ENCODE measurements at regions not wholly inside any gene's neighbourhood (a gene's known extent, or its start where the extent isn't known, plus 50 kb on each side); places are given as distances from the start of the nearest gene placed in this dataset.

GRCh38 chr2:42932271-42933151, 140.1 kb upstream of the HAAO start:
- CTCF ChIA-PET = interaction anchor here (0.7 to 1.7 kb wide), 6 partner anchors 12 to 297 kb away, joined by 3 to 6 read pairs (median 4); no protein-coding TSS in a partner anchor
- POLR2A ChIA-PET = no interaction called here
- no peak for TF ChIP-seq CTCF (IDR thresholded peaks at IDR 0.05; ENCODE audit: control extremely low read depth, extremely low read depth, low read depth, missing control alignments)
- DNase-seq (ENCODE audit: extremely low spot score) = no peak

- TF ChIP-seq CTCF (IDR thresholded peaks at IDR 0.05; ENCODE audit: control extremely low read depth, extremely low read depth, low read depth, missing control alignments) = no peak
- ChIA-PET POLR2A (no interaction called here), CTCF (interaction anchor here (0.7 to 1.7 kb wide), 5 partner anchors 13 to 607 kb away, joined by 3 to 6 read pairs (median 3); no protein-coding TSS in a partner anchor)
- DNase-seq (ENCODE audit: extremely low spot score) = no peak
These were observed 139.4 kb upstream of the HAAO start for GRCh38 chr2:42931818-42932195.

- DNase-seq (ENCODE audit: extremely low spot score) = no peak
- CTCF ChIA-PET = interaction anchor here (0.7 to 1.7 kb wide), 4 partner anchors 16 to 607 kb away, joined by 3 to 6 read pairs (median 4); no protein-coding TSS in a partner anchor
- POLR2A ChIA-PET = no interaction called here
- TF ChIP-seq CTCF (IDR thresholded peaks at IDR 0.05; ENCODE audit: control extremely low read depth, extremely low read depth, low read depth, missing control alignments) = no peak
These were observed 138.9 kb upstream of the HAAO start for GRCh38 chr2:42931146-42931817.

DNA sequence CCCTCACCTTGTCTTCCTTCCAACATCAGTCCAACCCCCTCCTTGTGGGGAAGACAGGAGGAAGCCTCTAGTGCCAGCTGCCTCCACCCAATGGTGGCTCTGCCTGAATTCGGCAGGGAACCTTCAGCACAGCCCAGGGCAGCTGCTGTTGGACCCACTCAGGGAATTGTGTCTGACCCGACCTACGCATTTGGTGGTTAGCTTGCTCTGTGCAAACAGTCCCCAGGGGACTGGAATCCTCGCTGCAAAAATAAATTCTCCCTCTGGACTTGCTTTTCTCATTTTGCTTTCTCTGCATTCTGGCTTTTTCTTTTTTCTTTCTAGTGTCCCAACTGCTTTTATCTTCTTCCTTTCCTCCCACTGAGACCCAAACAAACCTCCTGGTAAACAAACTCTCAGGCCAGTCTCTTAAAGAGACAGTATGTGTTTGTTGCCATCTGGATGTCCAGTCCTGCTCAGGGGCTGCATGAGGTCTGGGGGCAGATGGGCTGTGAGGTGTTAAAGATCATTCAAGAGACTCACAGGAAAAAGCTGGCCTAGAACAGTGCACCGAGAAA, 137.7 kb upstream of the HAAO start:
- TF ChIP-seq CTCF (IDR thresholded peaks at IDR 0.05; ENCODE audit: control extremely low read depth, extremely low read depth, low read depth, missing control alignments) = no peak
- no peak for DNase-seq (ENCODE audit: extremely low spot score)
- ChIA-PET POLR2A (no interaction called here), CTCF (interaction anchor here (2.0 kb wide), 1 partner anchor 72 kb away, joined by 5 read pairs; no protein-coding TSS in a partner anchor)

GRCh38 chr2:42929546-42930024, 137.2 kb upstream of the HAAO start:
- ChIA-PET POLR2A (no interaction called here), CTCF (interaction anchor here (0.7 to 2.0 kb wide), 2 partner anchors 18 to 71 kb away, joined by 4 to 5 read pairs; no protein-coding TSS in a partner anchor)
- no peak for DNase-seq (ENCODE audit: extremely low spot score)
- TF ChIP-seq CTCF (IDR thresholded peaks at IDR 0.05; ENCODE audit: control extremely low read depth, extremely low read depth, low read depth, missing control alignments) = no peak

Data from GM10248 (cell line).